Panc1 (cell line): ENCODE measurements at regions not wholly inside any gene's neighbourhood (a gene's known extent, or its start where the extent isn't known, plus 50 kb on each side); places are given as distances from the start of the nearest gene placed in this dataset.

ENCODE experiments used
- ATAC-seq: fragments of 200-7000 bp; cut with Tn5 transposase; 2 replicates; pipeline ENCODE4 v1.9.1; 2020; ENCODE audit warnings: mild to moderate bottlenecking, moderate library complexity
- BruUV-seq: library from RNA; stranded (reverse); fragments of 400-500 nt; replicated peaks from 2 replicates; lab custom pipeline; 2021; lab: Mats Ljungman, UMichigan
- CTCF ChIA-PET: fragments of 300-600 bp; sonication (Branson Sonifier 250); formaldehyde crosslinking; loops from one replicate; lab custom pipeline; 2022; ENCODE audit warnings: antibody characterized with exemption; lab: Charles Lee
- POLR2A ChIA-PET: fragments of 300-600 bp; sonication (Branson Sonifier 250); formaldehyde crosslinking; loops from one replicate; lab custom pipeline; 2022; ENCODE audit warnings: antibody characterized with exemption; lab: Charles Lee
- DNase-seq: peaks from one replicate; pipeline ENCODE4 v3.0.0-alpha.2; 2010; ENCODE audit warnings: low read depth, low spot score
- H3K27ac ChIP-seq: 2 replicates; pipeline ENCODE4 v1.5.1; 2011; ENCODE audit warnings: mild to moderate bottlenecking, low read length, inconsistent platforms
- H3K27me3 ChIP-seq: fragments of 200-500 bp; sonication (Bioruptor generic); 2 replicates; pipeline ENCODE4 v1.6.0; 2014; ENCODE audit warnings: low read length, inconsistent platforms; ENCODE audit not compliant: control insufficient read depth, insufficient read depth
- H3K36me3 ChIP-seq: fragments of 200-500 bp; sonication (Bioruptor generic); 2 replicates; pipeline ENCODE4 v1.5.1; 2014; ENCODE audit warnings: inconsistent platforms, mild to moderate bottlenecking, low read length, moderate library complexity; ENCODE audit not compliant: control insufficient read depth, insufficient read depth
- H3K4me1 ChIP-seq: 2 replicates; pipeline ENCODE4 v1.5.1; 2011; ENCODE audit warnings: inconsistent platforms, mild to moderate bottlenecking, low read length, moderate library complexity; ENCODE audit not compliant: control insufficient read depth, insufficient read depth
- H3K4me3 ChIP-seq, 2 experiments: 2 replicates each; pipeline ENCODE4 v1.5.1; 2011 to 2012; ENCODE audit warnings: low read depth in 2 of 2, low read length in 2 of 2, mild to moderate bottlenecking in 2 of 2, inconsistent platforms in 1 of 2, moderate library complexity in 1 of 2
- H3K9me3 ChIP-seq: fragments of 200-500 bp; sonication (Bioruptor generic); 2 replicates; pipeline ENCODE4 v1.5.1; 2014; ENCODE audit warnings: low read depth, mild to moderate bottlenecking, inconsistent platforms, low read length, moderate library complexity; ENCODE audit not compliant: control insufficient read depth, insufficient read depth
- POLR2AphosphoS5 ChIP-seq: IDR thresholded peaks from 2 replicates; pipeline ENCODE4 v1.6.1; 2012; ENCODE audit warnings: mild to moderate bottlenecking, low read depth, low read length, moderate library complexity
- REST ChIP-seq, 2 experiments: IDR thresholded peaks; 2 replicates each; pipeline ENCODE4 v1.6.1; 2011 to 2012; ENCODE audit warnings: low read depth in 2 of 2, control low read depth in 1 of 2, low read length in 1 of 2, mild to moderate bottlenecking in 1 of 2, moderate library complexity in 1 of 2; ENCODE audit not compliant: insufficient read depth in 1 of 2
- SIN3A ChIP-seq: IDR thresholded peaks from 2 replicates; pipeline ENCODE4 v1.6.1; 2012; ENCODE audit warnings: low read depth, mild to moderate bottlenecking, low read length, moderate library complexity, borderline replicate concordance; ENCODE audit not compliant: insufficient read depth
- TCF7L2 ChIP-seq: IDR thresholded peaks from 2 replicates; pipeline ENCODE4 v1.6.1; 2011; ENCODE audit warnings: mild to moderate bottlenecking, low read depth, low read length, inconsistent platforms
- in situ Hi-C: cut with HindIII; loops from 2 replicates; pipeline ENCODE4 v1.10.0; 2016; ENCODE audit warnings: low sequenced_read_pairs, low pct_unique_long_range_greater_than_20kb
- intact Hi-C: fragments of 100-400 bp; cut with micrococcal nuclease; formaldehyde crosslinking; loops from one replicate; pipeline ENCODE4 v1.10.0; 2022; ENCODE audit not compliant: unreplicated experiment
- TF ChIP-seq, protein P1 (sequence below): fragments of 450-650 bp; IDR thresholded peaks from 2 replicates; pipeline ENCODE4 v1.5.1; 2017; ENCODE audit warnings: mild to moderate bottlenecking

DNA sequence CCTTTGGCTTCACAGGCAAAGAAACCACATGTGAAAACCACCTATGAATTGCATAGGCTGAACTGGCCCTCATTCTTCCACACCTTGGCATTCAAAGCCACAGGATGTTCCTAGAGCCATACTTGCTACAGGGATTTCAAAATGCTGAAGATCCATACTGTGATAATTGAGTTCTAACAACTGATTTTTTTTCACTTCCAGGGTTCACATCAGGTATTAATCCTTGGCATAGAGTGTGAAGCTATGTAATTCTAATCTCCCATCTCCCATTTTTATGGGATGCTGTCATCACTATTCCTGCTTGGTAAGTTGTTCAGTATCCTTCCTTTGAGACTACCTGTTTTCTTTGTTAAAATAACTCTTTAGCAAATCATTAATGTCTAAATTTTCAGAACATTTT, 1569.2 kb upstream of the ADGRL3 start:
- BruUV-seq: no TSS peak
- Histone ChIP-seq H3K36me3 (no peaks in the 10 kb centered on the region), H3K4me1 (no peaks in the 10 kb centered on the region), H3K4me3 (no peak overlapping the region), H3K9me3 (no peaks in the 10 kb centered on the region), H3K27ac (no peak overlapping the region), H3K27me3 (no peaks in the 10 kb centered on the region)
- ChIA-PET CTCF (no interaction called here), POLR2A (no interaction called here)
- no peak for ATAC-seq
- TF ChIP-seq POLR2AphosphoS5: no peak
- TF ChIP-seq, protein P1, sequence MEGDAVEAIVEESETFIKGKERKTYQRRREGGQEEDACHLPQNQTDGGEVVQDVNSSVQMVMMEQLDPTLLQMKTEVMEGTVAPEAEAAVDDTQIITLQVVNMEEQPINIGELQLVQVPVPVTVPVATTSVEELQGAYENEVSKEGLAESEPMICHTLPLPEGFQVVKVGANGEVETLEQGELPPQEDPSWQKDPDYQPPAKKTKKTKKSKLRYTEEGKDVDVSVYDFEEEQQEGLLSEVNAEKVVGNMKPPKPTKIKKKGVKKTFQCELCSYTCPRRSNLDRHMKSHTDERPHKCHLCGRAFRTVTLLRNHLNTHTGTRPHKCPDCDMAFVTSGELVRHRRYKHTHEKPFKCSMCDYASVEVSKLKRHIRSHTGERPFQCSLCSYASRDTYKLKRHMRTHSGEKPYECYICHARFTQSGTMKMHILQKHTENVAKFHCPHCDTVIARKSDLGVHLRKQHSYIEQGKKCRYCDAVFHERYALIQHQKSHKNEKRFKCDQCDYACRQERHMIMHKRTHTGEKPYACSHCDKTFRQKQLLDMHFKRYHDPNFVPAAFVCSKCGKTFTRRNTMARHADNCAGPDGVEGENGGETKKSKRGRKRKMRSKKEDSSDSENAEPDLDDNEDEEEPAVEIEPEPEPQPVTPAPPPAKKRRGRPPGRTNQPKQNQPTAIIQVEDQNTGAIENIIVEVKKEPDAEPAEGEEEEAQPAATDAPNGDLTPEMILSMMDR: no peak
- no peak for TF ChIP-seq REST (IDR thresholded peaks at IDR 0.05; ENCODE audit: insufficient read depth in 1 of 2, low read depth in 2 of 2, low read length in 1 of 2)
- TF ChIP-seq SIN3A: no peak
- no peak for TF ChIP-seq TCF7L2
- DNase-seq: no peak
- intact Hi-C loops: no loop called here
- in situ Hi-C loops: no loop called here

- no TSS peak for BruUV-seq
- in situ Hi-C loops (no loop called here), intact Hi-C loops (no loop called here)
- DNase-seq (no peak), ATAC-seq (no peak)
- ChIA-PET POLR2A (no interaction called here), CTCF (no interaction called here)
- Histone ChIP-seq H3K4me1 (no peaks in the 10 kb centered on the region), H3K4me3 (no peak overlapping the region), H3K36me3 (no peaks in the 10 kb centered on the region), H3K27me3 (no peaks in the 10 kb centered on the region), H3K27ac (no peak overlapping the region), H3K9me3 (no peaks in the 10 kb centered on the region)
- TF ChIP-seq, protein P1: no peak
- no peak for TF ChIP-seq POLR2AphosphoS5
These were observed 1562.5 kb upstream of the ADGRL3 start for GRCh38 chr4:59637596-59637995.

DNA sequence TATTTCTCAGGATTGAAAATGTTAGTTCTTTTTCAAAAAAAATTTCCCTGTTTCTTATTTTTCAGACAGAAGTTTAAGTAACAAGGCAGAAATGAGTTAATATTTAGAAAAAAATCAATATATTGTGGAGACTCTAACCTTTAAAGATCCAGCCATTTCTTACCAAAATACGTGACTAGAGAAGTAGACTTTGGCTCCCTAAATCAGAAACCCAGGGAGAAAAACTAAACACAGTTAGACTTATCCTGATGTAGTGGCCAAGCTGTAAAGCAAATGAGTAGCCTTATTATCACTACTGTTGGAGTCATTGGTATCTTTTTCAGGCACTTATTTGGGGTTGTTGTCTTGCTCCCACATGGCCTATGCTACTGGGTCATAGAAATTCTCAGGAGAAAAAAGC, 1556.4 kb upstream of the ADGRL3 start:
- H3K36me3 ChIP-seq: no peaks in the 10 kb centered on the region
- no peak for DNase-seq
- H3K27me3 ChIP-seq: no peaks in the 10 kb centered on the region
- no peak overlapping the region for H3K4me3 ChIP-seq
- intact Hi-C loops (no loop called here), in situ Hi-C loops (no loop called here)
- H3K27ac ChIP-seq: no peak overlapping the region
- no peak for ATAC-seq
- ChIA-PET POLR2A (no interaction called here), CTCF (no interaction called here)
- no TSS peak for BruUV-seq
- no peaks in the 10 kb centered on the region for H3K4me1 ChIP-seq
- TF ChIP-seq REST (IDR thresholded peaks at IDR 0.05; ENCODE audit: insufficient read depth in 1 of 2, low read depth in 2 of 2, low read length in 1 of 2) (no peak), SIN3A (no peak)
- TF ChIP-seq, protein P1: no peak
- H3K9me3 ChIP-seq: no peaks in the 10 kb centered on the region
